ENCODE measurements at regions not wholly inside any gene's neighbourhood (a gene's known extent, or its start where the extent isn't known, plus 50 kb on each side); places are given as distances from the start of the nearest gene placed in this dataset.
A peak's percentile ranks its signal among the peaks of the same experiment; 100 is the strongest.
"Not testable (repeated sequence)": the region's sequence is repeated elsewhere in the genome, so short reads cannot be mapped to it uniquely, and the experiment has no call there.

- DNase-seq, result no peak
Observed at GRCh38 chr12:22812531-22812930, 187.6 kb downstream of the ETNK1 start.

GRCh38 chr12:22821985-22822384, 197.0 kb downstream of the ETNK1 start:
- peak; percentile 20 for DNase-seq

DNA sequence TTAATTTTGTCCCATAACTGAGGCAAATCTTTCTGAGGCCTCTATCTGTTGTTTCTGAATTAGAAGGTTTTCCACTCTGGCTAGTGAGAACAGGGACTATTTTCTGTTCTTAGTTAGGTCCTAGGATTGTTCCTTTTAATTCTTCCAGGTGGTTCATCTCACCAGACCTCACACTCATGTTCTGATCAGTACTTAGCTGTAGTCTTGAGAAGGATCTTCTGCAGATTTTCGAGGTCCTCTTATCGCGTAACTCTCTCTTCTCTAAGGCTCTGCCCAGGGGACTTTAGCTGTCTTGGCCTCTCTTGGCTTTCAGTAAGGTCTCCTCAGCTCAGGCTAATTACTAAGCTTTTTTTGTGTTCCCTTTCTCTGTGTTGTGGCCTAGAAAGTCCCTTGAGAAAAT, 201.1 kb downstream of the ETNK1 start:
- DNase-seq, result no peak

DNA sequence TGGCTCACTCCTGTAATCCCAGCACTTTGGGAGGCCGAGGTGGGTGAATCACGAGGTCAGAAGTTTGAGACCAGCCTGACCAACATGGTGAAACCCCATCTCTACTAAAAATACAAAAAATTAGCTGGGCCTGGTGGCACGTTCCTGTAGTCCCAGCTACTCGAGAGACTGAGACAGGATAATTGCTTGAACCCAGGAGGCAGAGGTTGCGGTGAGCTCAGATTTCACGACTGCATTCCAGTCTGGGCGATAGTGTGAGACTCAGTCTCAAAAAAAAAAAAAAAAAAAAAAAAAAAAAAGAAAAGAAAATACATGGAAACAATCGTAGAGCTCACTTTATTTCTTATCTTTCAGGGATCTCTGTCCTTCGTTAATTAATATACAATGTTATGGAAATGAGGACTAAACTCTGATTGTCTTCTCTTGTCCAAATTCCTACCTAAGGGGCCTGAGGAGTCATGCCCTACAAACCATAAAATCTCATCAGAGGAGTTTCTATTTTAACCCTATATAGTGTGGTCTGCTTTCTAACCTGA, 201.5 kb downstream of the ETNK1 start:
- DNase-seq, result not testable (repeated sequence)

GRCh38 chr12:22828066-22828465, 203.1 kb downstream of the ETNK1 start:
- no peak for DNase-seq

- no peak for DNase-seq
Observed at GRCh38 chr12:22835431-22835830, 210.5 kb downstream of the ETNK1 start.

DNA sequence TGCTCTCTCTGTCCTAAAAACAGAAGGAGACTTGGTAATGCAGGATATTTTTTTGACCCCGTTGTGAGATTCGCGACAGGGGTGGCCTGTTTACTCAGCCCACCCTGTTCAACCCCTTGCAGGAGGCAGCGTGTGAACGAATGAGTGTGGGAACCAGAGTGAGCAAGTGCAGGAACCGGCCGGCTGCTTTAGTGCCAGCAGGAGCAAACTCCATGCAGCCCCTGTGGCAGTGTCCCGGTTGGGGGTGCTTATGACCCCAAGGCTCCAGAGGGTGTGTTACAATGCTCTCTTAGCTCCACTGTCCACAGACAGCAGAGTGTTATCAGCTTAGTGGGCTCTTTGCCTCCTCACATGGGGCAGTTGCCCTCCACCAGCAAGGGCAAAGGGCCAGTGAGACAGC, 225.2 kb downstream of the ETNK1 start:
- DNase-seq, result no peak

DNA sequence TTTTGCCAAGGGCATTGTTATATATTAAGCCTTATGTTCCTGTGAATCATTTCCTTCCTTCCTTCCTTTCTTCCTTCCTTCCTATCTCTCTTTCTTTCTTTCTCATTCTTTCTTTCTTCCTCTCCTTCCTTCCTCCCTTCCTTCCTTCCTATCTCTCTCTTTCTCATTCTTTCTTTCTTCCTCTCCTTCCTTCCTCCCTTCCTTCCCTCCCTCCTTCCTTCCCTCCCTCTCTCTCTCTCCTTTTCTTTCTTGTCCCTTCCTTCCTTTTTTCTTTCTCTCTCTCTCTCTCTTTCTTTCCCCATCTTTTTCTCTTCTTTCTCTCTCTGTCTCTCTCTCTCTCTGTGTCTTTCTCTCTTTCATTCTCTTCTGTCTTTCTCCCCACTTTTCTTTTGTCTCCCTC, 226.6 kb downstream of the ETNK1 start:
- DNase-seq, result no peak

DNA sequence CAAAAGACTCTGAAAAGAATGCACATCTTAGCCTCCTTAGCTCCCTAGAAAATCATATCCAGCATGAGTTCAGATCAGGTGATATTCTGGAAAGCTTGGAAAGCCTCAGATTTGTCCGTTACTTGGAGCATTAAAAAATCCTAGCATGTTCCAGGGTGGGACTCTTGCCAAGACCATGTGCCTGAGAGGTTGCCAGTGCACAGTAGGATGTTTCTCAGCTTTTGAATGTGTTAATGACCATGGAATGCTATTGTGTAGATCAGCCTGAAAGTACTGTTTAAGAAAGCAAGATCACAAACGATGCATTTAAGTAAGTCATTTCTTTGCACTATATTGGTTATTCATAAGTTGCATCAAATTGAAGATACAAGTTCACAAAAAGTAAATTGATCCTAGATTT, 230.5 kb downstream of the ETNK1 start:
- no peak for DNase-seq

DNA sequence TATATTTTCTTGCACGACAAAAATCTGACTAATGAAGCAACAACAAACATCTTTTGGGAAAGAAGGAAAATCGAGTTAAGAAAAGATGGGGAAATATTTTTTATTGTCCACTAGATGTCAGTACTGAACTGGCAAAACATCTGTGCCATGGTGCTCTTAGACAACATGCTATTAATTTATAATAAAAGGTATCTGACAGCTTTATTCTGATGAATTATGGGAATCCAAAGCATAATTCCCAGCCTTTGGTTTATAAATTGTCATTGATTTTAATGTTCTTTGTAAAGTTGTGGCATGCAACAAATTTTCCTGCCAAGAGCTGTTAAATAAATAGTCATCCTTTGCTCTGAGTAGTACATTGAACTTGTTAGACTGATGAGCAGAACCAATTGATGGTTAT, 231.2 kb downstream of the ETNK1 start:
- peak; percentile 61 for DNase-seq

DNA sequence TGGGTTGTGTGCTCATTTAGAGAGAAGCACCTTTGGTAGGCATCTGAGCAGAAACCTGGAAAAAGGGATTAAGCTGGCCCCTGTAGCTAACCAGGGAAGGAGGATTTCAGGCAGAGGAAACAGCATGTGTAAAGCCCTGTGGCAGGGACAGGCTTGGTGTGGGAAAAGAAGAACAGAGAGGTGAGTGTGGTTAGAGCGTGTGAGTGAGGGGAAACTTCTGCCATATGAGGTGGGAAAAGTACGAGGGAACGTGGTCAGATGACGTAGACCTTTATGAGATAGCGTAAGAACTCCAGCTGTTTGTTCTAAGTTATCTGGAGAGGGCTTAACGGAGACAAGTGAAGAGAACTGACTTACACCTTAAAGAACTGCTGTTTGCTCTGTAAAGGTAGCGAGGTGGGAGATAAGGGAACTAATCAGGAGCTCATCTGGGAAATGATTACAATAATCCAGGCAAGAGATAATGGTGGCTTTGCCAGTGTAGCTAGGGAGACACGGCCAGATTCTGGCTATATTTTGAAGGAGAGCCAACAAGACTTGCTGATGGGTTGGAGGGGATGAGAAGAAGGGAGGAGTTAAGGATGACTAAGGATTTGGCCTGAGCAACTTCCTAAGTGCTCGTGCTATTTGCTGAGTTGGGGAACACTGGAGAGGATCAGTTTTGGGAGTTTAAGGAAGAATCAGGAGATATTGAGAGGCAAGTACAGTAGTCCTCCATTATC, 234.0 kb downstream of the ETNK1 start:
- peak; percentile 38 for DNase-seq

GRCh38 chr12:22860926-22861325, 236.0 kb downstream of the ETNK1 start:
- DNase-seq, result no peak

DNA sequence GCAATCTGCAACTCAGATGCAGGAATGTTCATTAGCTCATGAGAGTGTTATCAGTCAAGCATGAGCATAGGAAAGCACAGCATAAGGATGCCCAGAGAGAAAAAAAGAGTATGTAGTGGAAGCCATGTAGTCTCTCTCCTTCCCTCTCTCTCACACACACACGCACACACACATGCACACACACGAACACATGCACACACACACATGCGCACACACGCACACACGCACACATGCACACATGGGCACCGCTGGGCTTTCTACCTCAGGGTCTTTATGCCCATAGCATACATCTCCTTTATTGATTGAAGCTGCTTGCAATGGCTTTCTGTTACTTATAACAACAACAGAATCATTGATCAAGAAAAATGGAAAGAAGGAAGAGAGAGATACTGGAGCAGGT, 240.9 kb downstream of the ETNK1 start:
- no peak for DNase-seq

- DNase-seq, result no peak
Observed at GRCh38 chr12:22866406-22866805, 241.4 kb downstream of the ETNK1 start.

DNA sequence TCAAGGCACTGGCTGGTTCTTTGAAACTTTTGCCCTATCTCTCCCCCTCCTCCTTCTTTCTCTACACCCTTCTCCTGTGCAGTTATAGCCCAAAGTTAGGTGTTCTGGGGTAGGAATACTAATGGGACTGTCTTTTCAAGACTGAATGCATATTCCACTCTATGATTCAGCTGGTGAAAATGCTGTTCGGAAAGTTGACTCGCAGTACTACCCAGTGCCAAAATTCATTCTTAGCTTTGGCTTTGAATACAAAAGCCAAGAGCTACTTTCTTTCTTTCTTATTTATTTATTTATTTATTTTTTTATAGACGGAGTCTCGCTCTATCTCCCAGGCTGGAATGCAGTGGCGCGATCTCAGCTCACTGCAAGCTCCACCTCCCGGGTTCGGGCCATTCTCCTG, 249.2 kb downstream of the ETNK1 start:
- DNase-seq, result no peak

- DNase-seq, result no peak
Observed at GRCh38 chr12:22876262-22876661, 251.3 kb downstream of the ETNK1 start.

- DNase-seq, result no peak
Observed at GRCh38 chr12:22879203-22879602, 254.2 kb downstream of the ETNK1 start.

DNA sequence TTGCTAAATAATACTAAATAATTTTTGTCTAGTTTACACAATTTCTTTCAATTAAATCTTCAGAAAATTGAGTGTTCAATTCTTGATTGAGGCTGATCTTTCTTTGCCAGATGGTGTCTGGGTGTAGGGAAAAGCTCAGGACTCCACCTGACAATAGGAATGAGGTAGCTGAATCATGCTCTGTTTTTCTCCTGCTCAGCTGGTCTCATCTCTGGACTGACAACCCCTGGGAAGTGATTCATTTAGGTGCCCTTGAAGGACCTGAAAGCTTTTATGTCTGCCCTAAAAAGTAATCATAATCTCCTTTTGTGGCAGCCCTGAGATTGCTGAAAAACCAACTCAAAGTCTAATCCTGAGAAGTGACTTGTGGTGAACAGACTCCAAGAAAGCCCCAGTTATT, 255.4 kb downstream of the ETNK1 start:
- no peak for DNase-seq

DNA sequence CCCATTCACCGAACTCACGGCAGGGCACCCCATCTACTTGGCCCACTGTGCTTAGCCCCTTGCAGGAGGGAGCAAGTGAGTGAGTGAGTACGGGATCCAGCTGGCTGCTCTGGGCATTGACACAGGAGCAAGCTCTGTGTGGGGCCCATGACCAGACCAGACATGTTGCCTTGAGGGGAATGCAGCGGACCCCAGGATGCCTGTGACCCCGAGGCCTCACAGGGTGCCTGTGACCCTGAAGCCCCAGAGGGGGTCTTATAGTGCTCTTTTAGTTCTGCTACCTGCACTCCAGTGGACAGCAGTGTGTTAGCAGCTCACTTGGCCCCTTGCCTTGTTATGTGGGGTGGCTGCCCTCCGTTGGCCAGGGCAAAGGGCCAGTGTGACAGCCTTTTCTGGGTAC, 255.8 kb downstream of the ETNK1 start:
- no peak for DNase-seq

DNA sequence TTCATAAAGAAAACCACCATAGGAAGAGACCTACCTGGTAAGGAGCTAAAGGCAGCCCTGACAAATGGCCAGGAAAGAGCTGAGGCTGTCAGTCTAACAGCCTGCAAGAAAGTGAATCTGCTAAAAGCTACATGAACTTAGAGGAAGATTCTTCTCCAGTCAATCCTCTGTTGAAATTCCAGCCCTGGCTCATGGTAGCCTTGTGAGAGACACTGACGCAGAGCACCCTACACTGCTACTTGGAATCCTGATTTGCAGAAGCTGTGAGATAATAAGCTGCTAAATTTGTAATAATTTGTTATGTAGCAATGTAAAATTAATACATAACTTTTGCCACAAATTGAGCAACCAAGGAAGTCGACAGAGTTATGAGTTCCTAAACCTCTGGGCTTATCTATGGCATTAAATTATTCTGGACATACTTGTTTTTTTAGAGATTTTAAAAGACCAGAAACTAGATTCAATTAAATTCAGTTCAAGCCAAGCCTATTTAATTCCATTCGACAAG, 257.0 kb downstream of the ETNK1 start:
- no peak for DNase-seq

DNA sequence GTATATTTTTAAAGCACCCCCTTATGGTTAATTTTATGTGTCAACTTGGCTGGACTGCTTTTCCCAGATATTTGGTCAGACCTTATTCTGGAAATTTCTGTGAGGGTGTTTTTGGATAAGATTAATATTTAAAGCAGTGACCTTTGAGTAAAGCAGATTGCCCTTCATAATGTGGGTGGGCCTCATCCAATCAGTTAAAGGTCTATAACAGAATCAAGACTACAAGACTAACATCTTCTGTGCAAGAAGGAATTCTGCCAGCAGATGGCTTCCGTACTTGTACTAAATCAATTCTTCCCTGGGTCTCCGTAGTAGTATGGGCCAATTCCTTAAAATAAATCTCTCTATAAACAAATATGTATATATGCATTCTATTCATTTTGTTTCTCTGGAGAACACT, 257.6 kb downstream of the ETNK1 start:
- DNase-seq, result no peak

DNA sequence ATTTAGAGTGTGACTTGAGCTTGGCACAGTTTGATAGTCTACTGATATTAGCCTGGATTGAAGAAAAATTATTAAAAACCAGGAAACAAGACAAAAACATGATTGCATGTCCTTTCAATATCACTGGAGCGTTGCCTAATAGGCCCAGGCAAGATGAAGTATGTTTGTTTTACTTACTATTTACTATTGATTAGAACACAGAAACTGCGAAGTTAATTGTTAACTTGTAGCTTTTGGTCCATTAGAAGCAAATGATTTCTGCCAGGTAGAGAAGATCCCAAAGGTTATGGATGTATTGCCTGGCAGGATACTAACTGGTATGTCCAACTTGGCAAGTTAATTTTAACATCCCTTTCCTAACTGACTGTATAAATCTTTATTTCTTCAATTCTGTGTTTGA, 268.9 kb downstream of the ETNK1 start:
- DNase-seq, result no peak

GRCh38 chr12:22899184-22899583, 274.2 kb downstream of the ETNK1 start:
- no peak for DNase-seq

DNA sequence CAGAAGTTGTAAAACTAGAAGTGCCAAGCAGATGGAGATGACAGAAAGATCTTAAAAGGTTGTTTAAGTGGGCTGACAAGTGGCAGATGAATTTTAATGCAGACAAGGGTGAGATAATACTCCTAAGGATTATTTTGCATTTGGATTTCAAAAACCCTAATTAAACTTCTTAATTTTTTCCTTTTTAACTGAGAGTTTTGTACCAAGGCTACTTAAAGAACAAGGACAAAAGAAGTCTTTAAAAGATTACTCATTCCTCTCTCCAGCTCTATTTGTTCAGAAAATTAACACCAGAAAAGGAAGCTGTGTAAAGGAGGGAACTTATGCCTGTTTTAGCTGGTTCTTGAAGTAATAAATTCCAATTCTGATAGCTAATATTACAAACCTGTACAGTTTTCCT, 275.4 kb downstream of the ETNK1 start:
- DNase-seq, result no peak

DNA sequence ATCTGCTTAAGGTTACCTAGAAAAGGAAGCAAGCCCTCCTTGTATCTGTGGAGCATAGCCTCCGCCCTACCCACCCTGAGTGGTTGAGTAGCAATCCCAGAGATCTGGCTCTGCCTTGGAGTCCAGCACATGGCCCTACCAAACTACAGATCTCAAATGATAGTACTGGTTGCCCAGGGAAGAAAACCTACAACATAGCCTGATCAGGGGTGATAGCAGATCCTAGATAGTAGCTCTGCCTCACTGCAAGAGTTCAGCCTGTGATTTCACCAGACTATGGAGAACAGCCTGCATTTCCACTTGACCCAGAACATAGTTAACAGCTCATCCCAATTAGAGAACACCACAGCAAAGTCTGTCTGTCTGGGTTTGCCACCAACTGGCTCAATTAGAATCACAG, 279.5 kb downstream of the ETNK1 start:
- no peak for DNase-seq

Measured in HCEC 1CT (cell line).